A549 (cell line): ENCODE measurements at regions not wholly inside any gene's neighbourhood (a gene's known extent, or its start where the extent isn't known, plus 50 kb on each side); places are given as distances from the start of the nearest gene placed in this dataset.

Experiments used
- ATAC-seq, 2 experiments: fragments of 200-7000 bp in 1 of 2; fragments of >200 bp in 1 of 2; cut with Nextera tagmentation in 1 of 2; cut with Tn5 transposase in 1 of 2; 3 replicates each; pipeline versions ENCODE4 v1.8.0 to v1.9.1; 2018 to 2020; ENCODE audit warnings: mild to moderate bottlenecking in 1 of 2, moderate library complexity in 1 of 2
- CTCF ChIA-PET: fragments of 300-600 bp; sonication (Branson Sonifier 250); formaldehyde crosslinking; extraction: SDS; loops from one replicate; lab custom pipeline; 2021; ENCODE audit warnings: antibody characterized with exemption, inconsistent platforms; lab: Yijun Ruan, JAX
- POLR2A ChIA-PET: fragments of 350-600 bp; formaldehyde crosslinking; extraction: SDS; loops from one replicate; lab custom pipeline; 2021; ENCODE audit warnings: antibody characterized with exemption, inconsistent platforms; lab: Yijun Ruan, JAX
- DNase-seq, 2 experiments: peaks; one replicate each; pipeline versions ENCODE4 v3.0.0 to v3.0.0-alpha.2; 2011 to 2016; ENCODE audit warnings: low read depth in 1 of 2, low spot score in 1 of 2
- FAIRE-seq: peaks from 2 replicates; lab custom pipeline; 2011; peaks lifted over from hg19 to GRCh38; lab: Jason Lieb, UNC
- H3K27ac ChIP-seq, 2 experiments: fragments of >200 bp; sonication (Bioruptor Twin); formaldehyde crosslinking; 3 replicates each; pipeline ENCODE4 v1.5.1; 2016 to 2017
- H3K4me1 ChIP-seq: fragments of >200 bp; sonication (Bioruptor Twin); formaldehyde crosslinking; 3 replicates; pipeline ENCODE4 v1.6.1; 2016
- H3K4me2 ChIP-seq: fragments of >200 bp; sonication (Bioruptor Twin); formaldehyde crosslinking; 3 replicates; pipeline ENCODE4 v1.6.1; 2016
- H3K4me3 ChIP-seq: fragments of >200 bp; sonication (Bioruptor Twin); formaldehyde crosslinking; 3 replicates; pipeline ENCODE4 v1.5.1; 2016
- H3K9me3 ChIP-seq: fragments of >200 bp; sonication (Bioruptor Twin); formaldehyde crosslinking; 3 replicates; pipeline ENCODE4 v1.6.1; 2016
- BHLHE40 ChIP-seq: IDR thresholded peaks from 2 replicates; pipeline ENCODE4 v1.6.1; 2012; ENCODE audit warnings: low read depth, low read length, inconsistent platforms
- CBX2 ChIP-seq: fragments of 200-600 bp; sonication (generic); IDR thresholded peaks from 2 replicates; pipeline ENCODE4 v1.6.1; 2016; ENCODE audit warnings: low read depth, mild to moderate bottlenecking, borderline replicate concordance
- CHD4 ChIP-seq: fragments of 200-600 bp; sonication (generic); IDR thresholded peaks from 2 replicates; pipeline ENCODE4 v1.6.1; 2016; ENCODE audit warnings: antibody characterized with exemption, mild to moderate bottlenecking, borderline replicate concordance
- EHMT2 ChIP-seq: fragments of 200-600 bp; sonication (generic); IDR thresholded peaks from 2 replicates; pipeline ENCODE4 v1.6.1; 2016; ENCODE audit warnings: antibody characterized with exemption, low read depth, mild to moderate bottlenecking, moderate library complexity
- EP300 ChIP-seq, 2 experiments: fragments of >200 bp; sonication (Bioruptor Twin); formaldehyde crosslinking; IDR thresholded peaks; 2 replicates in 1 of 2; 3 replicates in 1 of 2; pipeline ENCODE4 v1.6.1; 2016 to 2017
- ESRRA ChIP-seq: fragments of 150-350 bp; IDR thresholded peaks from 2 replicates; pipeline ENCODE4 v1.6.1; 2014; ENCODE audit warnings: mild to moderate bottlenecking, low read length, borderline replicate concordance
- FOSL2 ChIP-seq, 2 experiments: fragments of 450-650 bp in 1 of 2; fragments of >200 bp in 1 of 2; sonication (Bioruptor Twin) in 1 of 2; formaldehyde crosslinking; IDR thresholded peaks; 2 replicates each; pipeline versions ENCODE4 v1.5.0 to v1.6.1; 2016 to 2020; ENCODE audit warnings: mild to moderate bottlenecking in 1 of 2, moderate library complexity in 1 of 2
- HOXB13 ChIP-seq: fragments of 250-450 bp; sonication (Bioruptor Pico); IDR thresholded peaks from 2 replicates; pipeline ENCODE4 v1.5.0; 2020; ENCODE audit warnings: low read depth, mild to moderate bottlenecking, moderate library complexity
- KDM1A ChIP-seq: fragments of 200-600 bp; sonication (generic); IDR thresholded peaks from 2 replicates; pipeline ENCODE4 v1.6.1; 2016; ENCODE audit warnings: low read depth, mild to moderate bottlenecking
- KDM5A ChIP-seq: fragments of 200-600 bp; sonication (generic); IDR thresholded peaks from 2 replicates; pipeline ENCODE4 v1.6.1; 2016; ENCODE audit warnings: antibody characterized with exemption, mild to moderate bottlenecking
- MAFK ChIP-seq: fragments of 450-650 bp; IDR thresholded peaks from 2 replicates; pipeline ENCODE4 v1.6.1; 2014; ENCODE audit not compliant: partially characterized antibody
- MYC ChIP-seq: IDR thresholded peaks from 2 replicates; pipeline ENCODE4 v1.6.1; 2012; ENCODE audit warnings: mild to moderate bottlenecking, inconsistent platforms, low read length, improper control_type of control experiment, borderline replicate concordance
- NR3C1 ChIP-seq: fragments of >200 bp; sonication (Bioruptor Twin); formaldehyde crosslinking; IDR thresholded peaks from 3 replicates; pipeline ENCODE4 v1.6.1; 2017
- RARB ChIP-seq: fragments of 250-450 bp; sonication (Bioruptor Pico); IDR thresholded peaks from 2 replicates; pipeline ENCODE4 v1.8.0; 2021; ENCODE audit warnings: mild to moderate bottlenecking, moderate library complexity
- RCOR1 ChIP-seq: fragments of 150-350 bp; IDR thresholded peaks from 2 replicates; pipeline ENCODE4 v1.6.1; 2014; ENCODE audit warnings: antibody characterized with exemption, low read length, low read depth
- RFX5 ChIP-seq: fragments of 450-650 bp; IDR thresholded peaks from 2 replicates; pipeline ENCODE4 v1.7.1; 2014; ENCODE audit warnings: antibody characterized with exemption, mild to moderate bottlenecking, moderate library complexity
- TFCP2L1 ChIP-seq: fragments of 250-450 bp; sonication (Bioruptor Pico); IDR thresholded peaks from 2 replicates; pipeline ENCODE4 v1.5.0; 2021; ENCODE audit warnings: mild to moderate bottlenecking
- TP53 ChIP-seq: fragments of 250-450 bp; sonication (Bioruptor Pico); IDR thresholded peaks from 2 replicates; pipeline ENCODE4 v1.5.0; 2021; ENCODE audit warnings: mild to moderate bottlenecking, moderate library complexity
- ZC3H11A ChIP-seq: fragments of 450-650 bp; IDR thresholded peaks from 2 replicates; pipeline ENCODE4 v1.6.1; 2014; ENCODE audit warnings: antibody characterized with exemption, mild to moderate bottlenecking
- ZFP36 ChIP-seq: fragments of 450-650 bp; IDR thresholded peaks from 2 replicates; pipeline ENCODE4 v1.6.1; 2014; ENCODE audit warnings: borderline replicate concordance; ENCODE audit not compliant: partially characterized antibody
- ZSCAN20 ChIP-seq: fragments of 250-450 bp; sonication (Bioruptor Pico); IDR thresholded peaks from 2 replicates; pipeline ENCODE4 v1.8.0; 2022; ENCODE audit warnings: mild to moderate bottlenecking, moderate library complexity
- WGBS: methylation state at CpG from one replicate; pipeline ENCODE4 v1.1.6; 2017; ENCODE audit errors: missing lambda C conversion rate; 5-methylcytosine and 5-hydroxymethylcytosine counted together
- TF ChIP-seq, protein P1 (sequence below): fragments of 450-650 bp; IDR thresholded peaks from 2 replicates; pipeline ENCODE4 v1.6.1; 2014; ENCODE audit warnings: antibody characterized with exemption
- TF ChIP-seq, protein P2 (sequence below): fragments of >200 bp; sonication (Bioruptor Twin); formaldehyde crosslinking; IDR thresholded peaks from 3 replicates; pipeline ENCODE4 v1.5.1; 2016
- TF ChIP-seq, protein P3 (sequence below): IDR thresholded peaks from 2 replicates; pipeline ENCODE4 v1.6.1; 2012
- TF ChIP-seq, protein P4 (sequence below): IDR thresholded peaks from 2 replicates; pipeline ENCODE4 v1.6.1; 2012
- TF ChIP-seq, protein P5 (sequence below): IDR thresholded peaks from 2 replicates; pipeline ENCODE4 v1.6.1; 2012; ENCODE audit warnings: low read depth, borderline replicate concordance

DNA sequence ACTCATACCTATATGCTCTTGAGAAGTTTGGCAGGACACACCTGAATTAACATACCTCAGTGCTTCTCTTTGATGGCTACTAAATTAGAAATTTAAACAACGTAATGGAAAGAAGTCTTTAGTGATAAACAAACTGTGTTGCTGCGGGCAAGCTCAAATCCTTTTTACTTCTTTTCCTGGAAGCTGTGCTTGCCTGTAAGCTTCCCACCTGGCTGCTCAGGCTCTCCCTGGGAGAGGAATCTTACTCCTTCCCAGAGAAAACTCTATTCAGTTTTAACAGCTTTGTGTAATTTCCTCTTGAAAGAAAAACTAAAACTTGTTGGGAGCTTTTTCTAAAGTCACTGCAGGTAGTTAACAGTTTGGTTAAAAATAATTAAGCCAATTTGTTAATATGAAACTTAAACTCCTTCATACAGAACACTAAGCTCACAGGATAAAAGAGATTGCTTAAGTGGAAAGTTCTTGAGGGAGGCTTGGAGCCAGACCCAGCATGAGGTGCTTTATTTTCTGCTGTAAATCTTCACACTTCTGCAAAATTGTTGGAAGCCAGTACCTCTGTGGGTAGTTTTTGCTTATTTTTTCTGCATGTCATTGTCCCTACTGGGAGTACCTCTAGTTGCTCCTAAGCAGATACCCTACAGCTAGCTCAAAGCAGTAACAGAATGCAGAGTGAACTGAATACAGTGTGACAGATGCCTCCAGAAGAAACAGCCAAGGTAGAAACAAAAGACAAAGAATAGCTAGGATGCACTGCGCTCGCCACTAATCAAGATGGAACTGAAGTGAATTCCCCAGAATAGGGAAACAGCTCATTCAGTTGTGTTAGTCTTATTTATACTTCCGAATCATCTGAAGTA, 1253.0 kb downstream of the PCDH17 start:
- FAIRE-seq = no peak
- no peak for ATAC-seq
- WGBS = 7% methylated on average over 5 of the region's 5 CpGs
- TF ChIP-seq RARB (CRISPR knock-in tag) (no peak), CHD4 (no peak), NR3C1 (no peak), ZFP36 (no peak), BHLHE40 (no peak), CBX2 (no peak), MYC (no peak), TFCP2L1 (CRISPR knock-in tag) (no peak)
- TF ChIP-seq, protein P1, sequence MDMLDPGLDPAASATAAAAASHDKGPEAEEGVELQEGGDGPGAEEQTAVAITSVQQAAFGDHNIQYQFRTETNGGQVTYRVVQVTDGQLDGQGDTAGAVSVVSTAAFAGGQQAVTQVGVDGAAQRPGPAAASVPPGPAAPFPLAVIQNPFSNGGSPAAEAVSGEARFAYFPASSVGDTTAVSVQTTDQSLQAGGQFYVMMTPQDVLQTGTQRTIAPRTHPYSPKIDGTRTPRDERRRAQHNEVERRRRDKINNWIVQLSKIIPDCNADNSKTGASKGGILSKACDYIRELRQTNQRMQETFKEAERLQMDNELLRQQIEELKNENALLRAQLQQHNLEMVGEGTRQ = no peak
- Histone ChIP-seq H3K4me1 (no peaks in the 10 kb centered on the region), H3K27ac (no peak overlapping the region), H3K9me3 (no peaks in the 10 kb centered on the region), H3K4me3 (no peak overlapping the region), H3K4me2 (no peak overlapping the region)
- POLR2A ChIA-PET = no interaction called here
- CTCF ChIA-PET = no interaction called here
- DNase-seq = no peak

DNA sequence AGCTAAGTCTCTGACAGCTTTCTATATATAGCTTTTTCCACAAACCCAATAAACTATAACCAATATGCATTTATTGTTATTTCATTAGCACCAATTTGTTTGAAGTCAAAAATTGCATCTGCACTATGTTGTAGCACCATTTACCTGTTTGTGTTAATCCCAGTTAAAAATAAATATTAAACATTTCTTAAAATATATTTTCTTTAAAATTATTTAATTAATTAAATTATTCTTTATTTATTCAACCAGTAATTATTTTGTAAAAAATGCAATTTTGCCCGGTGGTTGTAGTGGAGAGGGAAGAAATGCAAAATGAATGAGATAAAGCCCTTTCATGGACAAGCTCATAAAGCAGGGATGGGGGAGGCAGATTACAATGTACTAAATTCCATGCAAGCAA, 1257.9 kb downstream of the PCDH17 start:
- Histone ChIP-seq H3K27ac (no peak overlapping the region), H3K4me3 (no peak overlapping the region)
- 0% methylated on average over 1 of the region's 1 CpG for WGBS
- POLR2A ChIA-PET = no interaction called here
- ATAC-seq = no peak
- TF ChIP-seq, protein P2, sequence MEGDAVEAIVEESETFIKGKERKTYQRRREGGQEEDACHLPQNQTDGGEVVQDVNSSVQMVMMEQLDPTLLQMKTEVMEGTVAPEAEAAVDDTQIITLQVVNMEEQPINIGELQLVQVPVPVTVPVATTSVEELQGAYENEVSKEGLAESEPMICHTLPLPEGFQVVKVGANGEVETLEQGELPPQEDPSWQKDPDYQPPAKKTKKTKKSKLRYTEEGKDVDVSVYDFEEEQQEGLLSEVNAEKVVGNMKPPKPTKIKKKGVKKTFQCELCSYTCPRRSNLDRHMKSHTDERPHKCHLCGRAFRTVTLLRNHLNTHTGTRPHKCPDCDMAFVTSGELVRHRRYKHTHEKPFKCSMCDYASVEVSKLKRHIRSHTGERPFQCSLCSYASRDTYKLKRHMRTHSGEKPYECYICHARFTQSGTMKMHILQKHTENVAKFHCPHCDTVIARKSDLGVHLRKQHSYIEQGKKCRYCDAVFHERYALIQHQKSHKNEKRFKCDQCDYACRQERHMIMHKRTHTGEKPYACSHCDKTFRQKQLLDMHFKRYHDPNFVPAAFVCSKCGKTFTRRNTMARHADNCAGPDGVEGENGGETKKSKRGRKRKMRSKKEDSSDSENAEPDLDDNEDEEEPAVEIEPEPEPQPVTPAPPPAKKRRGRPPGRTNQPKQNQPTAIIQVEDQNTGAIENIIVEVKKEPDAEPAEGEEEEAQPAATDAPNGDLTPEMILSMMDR = no peak
- TF ChIP-seq, protein P3, sequence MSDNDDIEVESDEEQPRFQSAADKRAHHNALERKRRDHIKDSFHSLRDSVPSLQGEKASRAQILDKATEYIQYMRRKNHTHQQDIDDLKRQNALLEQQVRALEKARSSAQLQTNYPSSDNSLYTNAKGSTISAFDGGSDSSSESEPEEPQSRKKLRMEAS = no peak
- TF ChIP-seq, protein P1 = no peak
- no peak for TF ChIP-seq ZC3H11A
- TF ChIP-seq, protein P4, sequence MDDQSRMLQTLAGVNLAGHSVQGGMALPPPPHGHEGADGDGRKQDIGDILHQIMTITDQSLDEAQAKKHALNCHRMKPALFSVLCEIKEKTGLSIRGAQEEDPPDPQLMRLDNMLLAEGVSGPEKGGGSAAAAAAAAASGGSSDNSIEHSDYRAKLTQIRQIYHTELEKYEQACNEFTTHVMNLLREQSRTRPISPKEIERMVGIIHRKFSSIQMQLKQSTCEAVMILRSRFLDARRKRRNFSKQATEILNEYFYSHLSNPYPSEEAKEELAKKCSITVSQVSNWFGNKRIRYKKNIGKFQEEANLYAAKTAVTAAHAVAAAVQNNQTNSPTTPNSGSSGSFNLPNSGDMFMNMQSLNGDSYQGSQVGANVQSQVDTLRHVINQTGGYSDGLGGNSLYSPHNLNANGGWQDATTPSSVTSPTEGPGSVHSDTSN = no peak
- TF ChIP-seq FOSL2 (IDR thresholded peaks at IDR 0.05) = no peak
- no peak for TF ChIP-seq FOSL2 (CRISPR knock-in tag; IDR thresholded peaks at IDR 0.05)
- TF ChIP-seq, protein P5, sequence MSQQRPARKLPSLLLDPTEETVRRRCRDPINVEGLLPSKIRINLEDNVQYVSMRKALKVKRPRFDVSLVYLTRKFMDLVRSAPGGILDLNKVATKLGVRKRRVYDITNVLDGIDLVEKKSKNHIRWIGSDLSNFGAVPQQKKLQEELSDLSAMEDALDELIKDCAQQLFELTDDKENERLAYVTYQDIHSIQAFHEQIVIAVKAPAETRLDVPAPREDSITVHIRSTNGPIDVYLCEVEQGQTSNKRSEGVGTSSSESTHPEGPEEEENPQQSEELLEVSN = no peak
- TF ChIP-seq EHMT2 = no peak
- no peak for TF ChIP-seq RCOR1
- TF ChIP-seq CBX2 = no peak
- TF ChIP-seq ZFP36 = no peak
- TF ChIP-seq KDM1A = no peak
- no peak for TF ChIP-seq RFX5
- no peak for TF ChIP-seq HOXB13 (CRISPR knock-in tag)
- no peak for TF ChIP-seq MAFK
- TF ChIP-seq KDM5A = no peak
- no peak for TF ChIP-seq ESRRA
- no peak for TF ChIP-seq TP53
- TF ChIP-seq ZSCAN20 (CRISPR knock-in tag) = no peak
- TF ChIP-seq EP300 (IDR thresholded peaks at IDR 0.05) = no peak
- TF ChIP-seq, all 56 proteins: peak for 0
- H3K4me1 ChIP-seq = no peaks in the 10 kb centered on the region
- FAIRE-seq (no peak), DNase-seq (no peak)
- H3K9me3 ChIP-seq = no peaks in the 10 kb centered on the region
- H3K4me2 ChIP-seq = no peak overlapping the region
- CTCF ChIA-PET = no interaction called here
